GM19395 (cell line): ENCODE measurements at regions not wholly inside any gene's neighbourhood (a gene's known extent, or its start where the extent isn't known, plus 50 kb on each side); places are given as distances from the start of the nearest gene placed in this dataset.

ENCODE experiments used
- ATAC-seq: cut with Tn5 transposase; IDR thresholded peaks from one replicate; pipeline ENCODE4 v1.9.1; 2021; ENCODE audit warnings: mild to moderate bottlenecking, moderate library complexity; ENCODE audit not compliant: unreplicated experiment

DNA sequence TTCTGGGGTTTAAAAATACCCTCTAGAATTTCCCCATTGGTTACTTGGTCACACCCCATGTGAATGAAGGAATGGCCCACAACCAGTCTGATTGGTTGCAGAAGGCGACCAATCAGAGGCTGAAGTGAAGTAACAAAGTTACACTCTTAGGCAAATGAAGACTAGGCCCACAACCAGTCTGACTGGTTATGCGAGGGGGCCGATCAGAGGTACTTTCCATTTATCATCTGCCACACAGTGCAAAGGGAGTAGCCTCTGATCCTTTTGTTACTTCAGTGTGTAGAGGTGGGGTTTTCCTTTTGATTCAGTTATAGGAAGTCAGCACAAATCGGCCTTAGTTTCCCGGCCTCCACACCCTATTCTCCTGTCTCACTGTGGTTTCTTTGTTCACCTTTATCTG lies 61.2 kb upstream of the SGK1 start:
- ATAC-seq: peak; percentile 88

DNA sequence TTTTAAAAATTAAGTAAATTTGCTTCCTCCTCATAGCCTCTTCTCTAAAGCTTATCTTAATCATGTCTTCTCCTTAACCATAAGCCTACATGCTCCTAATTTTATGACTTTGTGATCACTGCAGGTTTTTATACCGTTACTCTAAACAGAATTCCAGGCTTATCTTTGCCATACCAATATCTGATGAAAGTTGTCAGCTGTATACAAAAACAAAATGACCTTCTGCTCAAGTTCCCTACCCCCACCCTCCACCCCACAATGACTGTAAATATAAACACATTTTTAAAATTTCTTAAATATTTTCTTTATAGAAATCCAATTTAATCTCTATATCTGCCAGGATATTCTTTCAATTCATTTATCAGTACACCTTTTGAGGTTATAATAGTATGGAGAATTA lies 60.5 kb upstream of the SGK1 start:
- no peak for ATAC-seq

DNA sequence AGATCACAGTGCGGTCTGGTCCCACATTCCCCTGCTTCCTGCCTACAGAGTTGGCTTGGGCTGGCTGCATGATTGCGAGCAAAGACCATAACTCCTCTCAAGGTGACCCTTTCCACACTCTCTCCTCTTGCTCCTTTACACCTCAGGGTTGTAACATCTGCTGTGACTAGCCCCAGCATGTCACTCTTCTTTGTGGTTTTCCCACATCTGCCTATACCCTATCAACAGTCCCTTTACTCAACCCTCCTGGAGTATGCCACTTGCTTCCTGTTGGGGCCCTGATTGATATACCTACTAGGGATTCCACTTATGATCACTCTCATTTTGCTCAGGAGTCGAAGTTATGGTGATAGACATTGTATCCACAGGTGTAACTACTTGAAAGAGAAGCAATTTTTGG lies 58.9 kb upstream of the SGK1 start:
- no peak for ATAC-seq

DNA sequence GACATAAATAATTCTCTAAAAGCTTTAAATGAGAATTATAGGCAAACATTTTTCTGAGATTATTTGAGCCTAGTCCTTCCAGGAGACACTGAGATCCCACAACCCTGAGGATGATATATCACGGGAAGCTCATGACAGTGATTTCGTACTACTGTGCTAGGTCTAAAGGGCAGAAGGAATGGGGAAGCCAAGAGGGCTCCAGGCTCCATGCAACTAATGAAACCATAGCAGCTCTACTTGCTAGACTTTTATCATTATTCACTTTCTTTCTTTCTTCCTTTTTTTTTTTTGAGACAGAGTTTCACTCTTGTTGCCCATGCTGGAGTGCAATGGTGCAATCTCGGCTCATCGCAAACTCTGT lies 57.3 kb upstream of the SGK1 start:
- ATAC-seq: no peak

DNA sequence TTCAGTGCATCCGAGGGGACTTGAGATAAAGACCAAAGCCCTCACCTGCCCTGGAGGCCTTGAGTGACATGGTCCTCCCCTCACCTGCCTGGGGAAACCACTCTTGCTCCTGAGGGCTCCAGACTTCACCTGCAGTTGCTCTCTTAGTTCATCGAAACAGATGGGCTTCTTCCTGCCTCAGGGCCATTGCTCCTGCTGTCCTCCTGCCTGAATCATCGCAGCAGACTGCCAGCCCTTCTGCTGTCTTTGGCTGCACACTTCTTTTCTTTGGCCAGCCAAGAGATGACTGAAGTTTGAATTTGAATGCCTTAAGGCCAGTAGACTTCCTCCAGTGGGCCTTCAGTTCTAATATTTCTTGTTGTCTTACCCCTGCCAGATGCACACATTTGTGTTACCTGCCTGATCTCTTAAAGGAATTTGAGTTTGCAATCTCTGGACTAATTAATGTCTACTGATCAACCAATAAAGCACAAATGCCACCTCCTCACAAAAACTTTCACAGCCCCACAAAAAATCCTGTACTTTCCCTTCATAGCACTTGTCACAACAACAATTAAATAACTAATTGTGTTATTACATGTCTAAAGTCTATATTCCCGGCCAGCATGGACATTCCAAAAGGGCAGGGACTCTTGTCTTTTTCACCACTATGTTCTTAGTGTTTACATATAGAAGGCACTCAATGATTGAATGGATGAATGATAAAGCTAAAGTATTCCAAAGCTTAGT lies 56.7 kb upstream of the SGK1 start:
- no peak for ATAC-seq

DNA sequence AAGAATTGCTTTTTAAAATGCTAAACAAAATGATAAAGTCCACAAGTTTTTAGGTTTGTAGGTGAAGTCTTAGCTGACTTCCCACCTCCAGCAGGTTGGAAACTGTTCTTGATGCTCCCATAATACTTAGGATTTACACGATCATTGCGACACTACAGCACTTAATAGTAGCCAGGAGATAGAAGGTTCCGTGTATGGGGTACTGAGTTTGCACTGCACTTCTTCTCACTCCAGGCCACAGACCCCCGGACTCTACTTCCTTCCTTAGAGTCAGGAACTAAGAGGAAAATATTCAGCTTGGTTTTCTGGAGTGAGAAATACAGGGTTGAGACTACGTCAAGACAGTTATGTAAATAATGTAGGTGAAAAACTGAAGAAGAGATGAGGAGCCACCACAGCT lies 56.1 kb upstream of the SGK1 start:
- no peak for ATAC-seq

DNA sequence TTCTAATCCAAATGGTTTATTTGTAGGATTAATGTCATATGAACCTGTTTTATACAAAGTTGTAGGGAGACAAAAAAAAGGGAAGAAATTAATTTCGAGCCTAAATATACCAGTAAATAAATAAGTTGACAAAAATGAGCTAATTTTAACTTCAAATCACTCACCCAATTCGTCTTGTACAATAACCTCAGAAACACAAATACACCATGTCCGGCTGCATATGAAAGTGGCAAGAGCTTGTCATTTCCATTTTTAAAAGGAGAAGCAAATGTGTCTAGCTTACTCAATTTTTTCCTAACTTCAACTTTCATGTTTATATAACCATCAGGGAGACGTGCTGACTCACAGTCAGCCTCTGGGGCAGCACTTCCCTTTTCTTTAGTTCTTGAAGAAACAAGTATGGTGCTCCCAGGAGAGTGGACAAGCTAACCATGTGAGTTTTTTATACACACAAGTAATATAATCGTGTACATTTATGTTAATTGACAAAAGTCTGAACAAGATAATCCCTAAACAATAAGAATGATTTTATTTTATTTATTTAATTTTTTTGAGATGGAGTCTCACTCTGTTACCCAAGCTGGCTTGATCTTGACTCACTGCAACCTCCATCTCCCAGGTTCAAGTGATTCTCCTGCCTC lies 55.5 kb upstream of the SGK1 start:
- peak; percentile 92 for ATAC-seq

DNA sequence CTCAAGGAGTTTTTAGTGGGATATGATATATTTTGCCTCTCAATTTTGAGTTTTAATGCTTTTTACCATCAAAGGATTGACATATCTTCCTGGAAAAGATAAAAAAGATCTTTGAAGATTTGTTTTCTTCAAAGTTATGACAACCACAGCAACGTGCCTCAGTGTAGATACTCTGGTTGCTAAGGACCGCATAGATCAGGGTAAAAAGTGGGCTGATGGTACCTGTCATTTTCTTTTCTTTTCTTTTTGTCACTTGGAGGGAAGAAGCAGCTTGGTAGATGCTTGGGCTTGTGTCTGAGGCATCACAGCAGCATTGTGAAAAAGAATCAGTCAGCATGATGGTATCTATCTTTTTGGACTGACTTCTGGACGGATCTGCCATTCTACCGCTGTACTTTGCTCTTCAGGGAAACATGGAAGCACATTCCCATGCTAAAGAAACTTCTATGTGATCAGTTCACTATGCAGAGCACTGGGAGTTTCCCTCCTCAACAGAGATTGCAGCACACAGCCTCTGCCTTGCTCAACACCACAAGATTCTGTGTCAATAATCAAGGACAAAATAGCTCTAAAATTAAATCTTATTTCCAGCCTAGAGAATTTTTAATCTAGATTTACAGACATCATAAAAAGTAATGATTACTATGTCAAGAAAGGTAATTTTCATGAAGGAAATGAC lies 54.8 kb upstream of the SGK1 start:
- ATAC-seq: no peak

DNA sequence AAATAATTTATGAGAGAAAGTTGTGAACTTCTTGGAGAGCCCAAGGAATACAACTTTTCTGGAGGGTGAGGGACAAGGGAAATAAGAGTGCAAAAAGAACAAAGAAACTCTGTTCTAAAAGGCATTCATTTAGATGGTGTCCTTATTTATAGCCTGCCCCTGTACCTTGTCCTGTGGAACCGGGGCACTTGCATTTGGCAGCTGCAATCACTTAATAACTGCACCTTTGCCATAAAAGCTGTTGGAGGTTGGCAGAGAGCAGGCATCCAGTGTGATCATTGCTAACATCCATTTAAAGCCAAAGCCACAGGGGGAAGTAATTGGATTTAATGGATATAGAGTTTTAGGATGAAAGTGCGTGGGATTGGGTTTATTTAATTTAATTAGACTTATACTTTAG lies 50.8 kb upstream of the SGK1 start:
- ATAC-seq: no peak
